NT2/D1 (cell line): ENCODE measurements at regions not wholly inside any gene's neighbourhood (a gene's known extent, or its start where the extent isn't known, plus 50 kb on each side); places are given as distances from the start of the nearest gene placed in this dataset.

Experiments
- SUZ12 ChIP-seq: IDR thresholded peaks from 2 replicates; pipeline ENCODE4 v1.6.1; 2011; ENCODE audit not compliant: insufficient read length, insufficient read depth; ENCODE audit errors: extremely low read depth
- YY1 ChIP-seq: IDR thresholded peaks from 2 replicates; pipeline ENCODE4 v1.6.1; 2011; ENCODE audit not compliant: insufficient read length, insufficient read depth
- ZNF274 ChIP-seq: IDR thresholded peaks from 2 replicates; pipeline ENCODE4 v1.6.1; 2011; ENCODE audit warnings: mild to moderate bottlenecking, low read depth, low read length

- no peak for TF ChIP-seq ZNF274
- no peak for TF ChIP-seq SUZ12
- no peak for TF ChIP-seq YY1
Measured at GRCh38 chr13:72617951-72618350, 109.5 kb downstream of the MZT1 start.
